H7 (cell line): ENCODE measurements at regions not wholly inside any gene's neighbourhood (a gene's known extent, or its start where the extent isn't known, plus 50 kb on each side); places are given as distances from the start of the nearest gene placed in this dataset.
A peak's percentile ranks its signal among the peaks of the same experiment; 100 is the strongest.

Experiments
- DNase-seq: peaks from one replicate; pipeline ENCODE4 v3.0.0; 2012
- H3K27me3 ChIP-seq: 2 replicates; pipeline ENCODE4 v1.6.0; 2011; ENCODE audit warnings: mild to moderate bottlenecking, low read length; ENCODE audit not compliant: control insufficient read depth, insufficient read depth
- H3K36me3 ChIP-seq: replicated peaks from 2 replicates; pipeline ENCODE4 v1.5.1; 2011; ENCODE audit warnings: low read length; ENCODE audit not compliant: control insufficient read depth, insufficient read depth
- H3K4me3 ChIP-seq: 2 replicates; pipeline ENCODE4 v1.5.1; 2011; ENCODE audit warnings: low read depth, mild to moderate bottlenecking, control low read depth, low read length, moderate library complexity; ENCODE audit not compliant: insufficient read depth

DNA sequence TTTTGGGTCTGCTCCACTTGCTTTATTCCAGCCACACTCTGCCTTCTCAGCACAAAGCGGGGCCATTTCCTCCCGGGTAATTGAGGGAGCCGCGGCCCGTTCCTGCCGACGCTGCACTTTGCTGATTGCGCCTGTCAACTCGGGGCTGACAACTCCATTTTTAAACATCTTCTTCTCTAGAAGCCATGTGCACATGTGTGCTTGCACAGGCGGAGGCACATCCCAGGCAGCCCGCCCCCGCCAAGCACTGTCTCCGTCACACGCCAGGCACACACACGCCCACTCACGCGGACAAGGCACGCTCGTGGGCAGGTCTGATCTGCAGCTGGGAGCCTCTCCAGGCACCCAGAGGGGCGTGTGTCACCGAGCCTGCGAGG, 63.2 kb downstream of the ENGASE start:
- Histone ChIP-seq H3K27me3 (no peaks in the 10 kb centered on the region), H3K36me3 (no peaks in the 10 kb centered on the region), H3K4me3 (no peak overlapping the region)
- no peak for DNase-seq

DNA sequence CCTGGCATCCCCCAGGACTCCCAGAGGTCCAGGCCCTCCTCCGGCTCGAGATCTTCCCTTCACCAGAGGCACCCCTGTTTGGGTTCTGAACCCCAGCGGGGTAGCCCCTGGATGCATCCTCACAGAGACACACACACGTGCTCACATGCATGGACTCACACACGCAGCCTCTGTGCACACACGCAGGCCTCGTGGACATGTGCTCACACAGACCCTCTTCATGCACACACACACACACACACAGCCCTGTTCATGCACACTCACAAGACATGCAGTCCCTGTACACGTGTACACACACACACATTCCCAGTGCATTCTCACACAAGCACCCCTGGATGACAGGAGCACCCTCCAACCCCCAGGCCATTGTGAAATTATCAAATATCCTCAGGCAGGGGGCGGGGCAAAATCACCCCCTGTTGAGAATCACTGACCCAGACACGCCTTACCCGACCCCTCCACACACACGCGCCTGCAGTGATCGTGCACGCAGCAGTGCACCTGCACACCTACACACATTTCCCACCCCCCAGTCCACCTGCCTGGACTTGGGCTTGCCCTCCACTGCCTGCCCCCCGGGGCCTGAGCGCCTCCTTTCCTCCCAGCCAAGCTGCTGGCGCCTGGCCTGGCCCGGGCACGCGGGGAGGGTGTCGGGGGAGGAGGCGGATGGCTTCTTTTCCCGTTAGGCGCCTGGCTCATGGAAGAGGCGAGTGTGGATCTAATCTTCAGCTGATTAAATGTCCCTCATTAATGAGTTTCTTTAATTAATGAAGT, 62.6 kb downstream of the ENGASE start:
- Histone ChIP-seq H3K36me3 (no peaks in the 10 kb centered on the region), H3K27me3 (no peaks in the 10 kb centered on the region), H3K4me3 (no peak overlapping the region)
- peak; percentile 73 for DNase-seq

DNA sequence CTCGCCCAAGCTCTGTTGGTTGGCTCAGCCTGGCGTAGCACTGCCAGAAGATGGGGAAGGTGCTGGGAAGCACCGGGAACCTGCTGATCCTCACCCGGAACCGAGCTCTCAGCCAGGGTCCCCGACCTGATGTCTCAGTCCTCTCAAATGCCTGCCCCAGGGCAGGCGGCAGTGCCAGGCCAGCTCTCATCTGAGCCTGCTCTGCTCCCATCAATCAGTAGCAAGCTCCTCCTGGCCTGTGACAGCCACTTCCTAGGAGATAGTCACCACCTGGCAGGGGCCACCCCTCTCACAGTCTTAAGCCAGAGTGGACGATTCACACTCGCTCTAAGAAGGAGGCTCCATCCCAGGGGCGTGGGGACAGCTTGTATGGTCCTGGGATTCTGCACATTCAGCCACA, 62.0 kb downstream of the ENGASE start:
- peak; percentile 60 for DNase-seq
- Histone ChIP-seq H3K27me3 (no peaks in the 10 kb centered on the region), H3K36me3 (no peaks in the 10 kb centered on the region), H3K4me3 (no peak overlapping the region)
